Activated CD4-positive, alpha-beta T cell treated with anti-CD3 and anti-CD28 coated beads, Interleukin-2, amount 10 ng/mL, durations not matched to agents 7 days and 5 days (primary cell): ENCODE measurements at regions not wholly inside any gene's neighbourhood (a gene's known extent, or its start where the extent isn't known, plus 50 kb on each side); places are given as distances from the start of the nearest gene placed in this dataset.
"Not testable (repeated sequence)": the region's sequence is repeated elsewhere in the genome, so short reads cannot be mapped to it uniquely, and the experiment has no call there.

Experiments used
- CTCF ChIA-PET: fragments of 350-600 bp; sonication (Branson Sonifier 250); formaldehyde crosslinking; loops from one replicate; lab custom pipeline; 2021; ENCODE audit warnings: antibody characterized with exemption; lab: Charles Lee
- POLR2A ChIA-PET: fragments of 350-600 bp; sonication (Branson Sonifier 250); formaldehyde crosslinking; loops from one replicate; lab custom pipeline; 2021; ENCODE audit warnings: antibody characterized with exemption; lab: Charles Lee
- DNase-seq: peaks from one replicate; pipeline ENCODE4 v3.0.0-alpha.2; 2020
- H3K27ac Mint-ChIP-seq: one replicate; pipeline ENCODE4 v1.8.0; 2021; ENCODE audit warnings: mild to moderate bottlenecking, moderate library complexity, mixed read lengths
- H3K27me3 Mint-ChIP-seq: one replicate; pipeline ENCODE4 v1.8.0; 2021; ENCODE audit warnings: mixed read lengths
- H3K36me3 Mint-ChIP-seq: one replicate; pipeline ENCODE4 v1.8.0; 2021; ENCODE audit warnings: low read depth, mixed read lengths
- H3K4me1 Mint-ChIP-seq: one replicate; pipeline ENCODE4 v1.8.0; 2021; ENCODE audit warnings: mixed read lengths
- H3K4me3 Mint-ChIP-seq: one replicate; pipeline ENCODE4 v1.8.0; 2021; ENCODE audit warnings: mild to moderate bottlenecking, moderate library complexity, mixed read lengths
- H3K9me3 Mint-ChIP-seq: one replicate; pipeline ENCODE4 v1.8.0; 2021; ENCODE audit warnings: mixed read lengths

DNA sequence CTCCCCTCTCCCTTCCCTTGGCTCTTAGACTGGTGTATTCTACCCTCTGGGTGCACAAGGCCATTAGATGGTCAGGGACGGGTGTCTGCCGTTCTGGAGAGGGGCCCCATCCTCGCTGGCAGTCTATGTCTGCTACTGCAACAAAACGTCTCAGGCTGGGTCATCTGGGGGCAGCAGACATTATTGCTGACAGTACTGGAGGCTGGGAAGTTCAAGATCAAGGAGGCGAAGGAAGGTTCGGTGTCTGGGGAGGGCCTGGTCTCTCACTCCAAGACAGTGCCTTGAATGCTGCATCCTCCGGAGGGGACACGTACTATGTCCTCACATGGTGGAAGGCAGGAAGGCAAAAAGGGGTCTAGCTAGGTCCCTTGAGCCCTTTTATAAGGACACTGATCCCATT is 93.4 kb upstream of the COL5A1 start:
- H3K4me3 Mint-ChIP-seq = no peak overlapping the region
- no peaks in the 10 kb centered on the region for H3K36me3 Mint-ChIP-seq
- CTCF ChIA-PET = no interaction called here
- no peak for DNase-seq
- no peaks in the 10 kb centered on the region for H3K4me1 Mint-ChIP-seq
- POLR2A ChIA-PET = no interaction called here
- no peaks in the 10 kb centered on the region for H3K9me3 Mint-ChIP-seq
- peaks cover 3% of the 10 kb centered on the region for H3K27me3 Mint-ChIP-seq
- no peak overlapping the region for H3K27ac Mint-ChIP-seq

GRCh38 chr9:134548618-134549017 is 93.0 kb upstream of the COL5A1 start:
- H3K9me3 Mint-ChIP-seq = no peaks in the 10 kb centered on the region
- H3K27ac Mint-ChIP-seq = no peak overlapping the region
- ChIA-PET POLR2A (no interaction called here), CTCF (no interaction called here)
- DNase-seq = no peak
- H3K36me3 Mint-ChIP-seq = no peaks in the 10 kb centered on the region
- H3K4me3 Mint-ChIP-seq = no peak overlapping the region
- H3K27me3 Mint-ChIP-seq = peaks cover 3% of the 10 kb centered on the region
- no peaks in the 10 kb centered on the region for H3K4me1 Mint-ChIP-seq

- no peak for DNase-seq
- H3K27ac Mint-ChIP-seq = no peak overlapping the region
- no peaks in the 10 kb centered on the region for H3K9me3 Mint-ChIP-seq
- no peak overlapping the region for H3K4me3 Mint-ChIP-seq
- no peaks in the 10 kb centered on the region for H3K4me1 Mint-ChIP-seq
- H3K36me3 Mint-ChIP-seq = no peaks in the 10 kb centered on the region
- ChIA-PET CTCF (no interaction called here), POLR2A (no interaction called here)
- H3K27me3 Mint-ChIP-seq = peaks cover 3% of the 10 kb centered on the region
Observed at GRCh38 chr9:134549336-134549735, 92.3 kb upstream of the COL5A1 start.

GRCh38 chr9:134550081-134550480 is 91.5 kb upstream of the COL5A1 start:
- H3K36me3 Mint-ChIP-seq, DNase-seq, H3K9me3 Mint-ChIP-seq, H3K27ac Mint-ChIP-seq, H3K4me1 Mint-ChIP-seq, CTCF ChIA-PET, H3K4me3 Mint-ChIP-seq, POLR2A ChIA-PET, H3K27me3 Mint-ChIP-seq: not testable (repeated sequence)

- ChIA-PET POLR2A (no interaction called here), CTCF (no interaction called here)
- H3K27ac Mint-ChIP-seq = no peak overlapping the region
- no peak for DNase-seq
- no peaks in the 10 kb centered on the region for H3K36me3 Mint-ChIP-seq
- H3K4me3 Mint-ChIP-seq = no peak overlapping the region
- no peaks in the 10 kb centered on the region for H3K4me1 Mint-ChIP-seq
- peaks cover 3% of the 10 kb centered on the region for H3K27me3 Mint-ChIP-seq
- H3K9me3 Mint-ChIP-seq = no peaks in the 10 kb centered on the region
Observed at GRCh38 chr9:134550584-134550983, 91.0 kb upstream of the COL5A1 start.

- Mint-ChIP-seq H3K27ac (no peak overlapping the region), H3K4me1 (no peaks in the 10 kb centered on the region), H3K27me3 (peaks cover 3% of the 10 kb centered on the region), H3K36me3 (no peaks in the 10 kb centered on the region), H3K4me3 (no peak overlapping the region), H3K9me3 (no peaks in the 10 kb centered on the region)
- DNase-seq = no peak
- ChIA-PET CTCF (no interaction called here), POLR2A (no interaction called here)
Observed at GRCh38 chr9:134551176-134551575, 90.4 kb upstream of the COL5A1 start.

- no peaks in the 10 kb centered on the region for H3K36me3 Mint-ChIP-seq
- H3K4me3 Mint-ChIP-seq = no peak overlapping the region
- H3K27ac Mint-ChIP-seq = no peak overlapping the region
- H3K27me3 Mint-ChIP-seq = peaks cover 3% of the 10 kb centered on the region
- ChIA-PET CTCF (no interaction called here), POLR2A (no interaction called here)
- no peak for DNase-seq
- no peaks in the 10 kb centered on the region for H3K4me1 Mint-ChIP-seq
- H3K9me3 Mint-ChIP-seq = no peaks in the 10 kb centered on the region
Observed at GRCh38 chr9:134551644-134552348, 89.8 kb upstream of the COL5A1 start.

GRCh38 chr9:134552349-134552990 is 89.1 kb upstream of the COL5A1 start:
- ChIA-PET CTCF (no interaction called here), POLR2A (no interaction called here)
- no peaks in the 10 kb centered on the region for H3K36me3 Mint-ChIP-seq
- no peak overlapping the region for H3K4me3 Mint-ChIP-seq
- no peaks in the 10 kb centered on the region for H3K9me3 Mint-ChIP-seq
- no peak overlapping the region for H3K27ac Mint-ChIP-seq
- H3K27me3 Mint-ChIP-seq = peaks cover 3% of the 10 kb centered on the region
- no peaks in the 10 kb centered on the region for H3K4me1 Mint-ChIP-seq
- no peak for DNase-seq

GRCh38 chr9:134553061-134553891 is 88.3 kb upstream of the COL5A1 start:
- Mint-ChIP-seq H3K4me3 (no peak overlapping the region), H3K27ac (no peak overlapping the region), H3K9me3 (no peaks in the 10 kb centered on the region), H3K4me1 (no peaks in the 10 kb centered on the region), H3K36me3 (no peaks in the 10 kb centered on the region), H3K27me3 (peaks cover 3% of the 10 kb centered on the region)
- CTCF ChIA-PET = no interaction called here
- POLR2A ChIA-PET = no interaction called here
- DNase-seq = no peak

GRCh38 chr9:134553996-134554372 is 87.6 kb upstream of the COL5A1 start:
- no peaks in the 10 kb centered on the region for H3K9me3 Mint-ChIP-seq
- no peak overlapping the region for H3K4me3 Mint-ChIP-seq
- ChIA-PET POLR2A (no interaction called here), CTCF (no interaction called here)
- no peak for DNase-seq
- H3K27me3 Mint-ChIP-seq = peaks cover 3% of the 10 kb centered on the region
- no peaks in the 10 kb centered on the region for H3K36me3 Mint-ChIP-seq
- H3K4me1 Mint-ChIP-seq = no peaks in the 10 kb centered on the region
- H3K27ac Mint-ChIP-seq = no peak overlapping the region

GRCh38 chr9:134554373-134555093 is 87.1 kb upstream of the COL5A1 start:
- Mint-ChIP-seq H3K27me3 (peaks cover 3% of the 10 kb centered on the region), H3K27ac (no peak overlapping the region), H3K9me3 (no peaks in the 10 kb centered on the region), H3K4me1 (no peaks in the 10 kb centered on the region), H3K36me3 (no peaks in the 10 kb centered on the region), H3K4me3 (no peak overlapping the region)
- CTCF ChIA-PET = no interaction called here
- POLR2A ChIA-PET = no interaction called here
- DNase-seq = no peak

GRCh38 chr9:134555094-134555650 is 86.4 kb upstream of the COL5A1 start:
- H3K36me3 Mint-ChIP-seq = no peaks in the 10 kb centered on the region
- ChIA-PET CTCF (no interaction called here), POLR2A (no interaction called here)

More at GRCh38 chr9:134555094-134555650, 86.4 kb upstream of the COL5A1 start:
- DNase-seq = no peak
- Mint-ChIP-seq H3K27me3 (peaks cover 3% of the 10 kb centered on the region), H3K4me1 (peaks cover 3% of the 10 kb centered on the region), H3K9me3 (no peaks in the 10 kb centered on the region), H3K4me3 (no peak overlapping the region), H3K27ac (no peak overlapping the region)
